Fibroblast of lung (primary cell): ENCODE measurements at regions not wholly inside any gene's neighbourhood (a gene's known extent, or its start where the extent isn't known, plus 50 kb on each side); places are given as distances from the start of the nearest gene placed in this dataset.
"Not testable (repeated sequence)": the region's sequence is repeated elsewhere in the genome, so short reads cannot be mapped to it uniquely, and the experiment has no call there.

ENCODE experiments used
- DNase-seq, 2 donors: peaks; one replicate each; pipeline versions ENCODE4 v3.0.0 to v3.0.0-alpha.2; 2010; ENCODE audit warnings: low read depth in 2 of 2
- H2AFZ ChIP-seq: 2 replicates; pipeline ENCODE4 v1.5.1; 2012; ENCODE audit warnings: low read length, control low read depth, inconsistent platforms
- H3K27ac ChIP-seq: 2 replicates; pipeline ENCODE4 v1.5.1; 2011; ENCODE audit warnings: low read length, control low read depth; ENCODE audit not compliant: insufficient read depth
- H3K27me3 ChIP-seq: 2 replicates; pipeline ENCODE4 v1.5.1; 2011; ENCODE audit warnings: mild to moderate bottlenecking, low read length; ENCODE audit not compliant: control insufficient read depth, insufficient read depth
- H3K36me3 ChIP-seq: 2 replicates; pipeline ENCODE4 v1.5.1; 2011; ENCODE audit warnings: low read length; ENCODE audit not compliant: control insufficient read depth, insufficient read depth
- H3K4me1 ChIP-seq: 2 replicates; pipeline ENCODE4 v1.5.1; 2011; ENCODE audit warnings: low read length; ENCODE audit not compliant: control insufficient read depth, insufficient read depth; ENCODE audit errors: extremely low read depth
- H3K4me2 ChIP-seq: 2 replicates; pipeline ENCODE4 v1.5.1; 2011; ENCODE audit warnings: low read length, control low read depth; ENCODE audit not compliant: insufficient read depth; ENCODE audit errors: extremely low read depth
- H3K4me3 ChIP-seq, 4 experiments: fragments of 200-600 bp in 1 of 4; sonication (generic) in 1 of 4; replicated peaks in 1 of 4; 2 replicates each; pipeline ENCODE4 v1.5.1; 2011 to 2016; ENCODE audit warnings: low read length in 4 of 4, low read depth in 3 of 4, mild to moderate bottlenecking in 3 of 4, control low read depth in 2 of 4, inconsistent platforms in 1 of 4, mixed read lengths in 1 of 4; ENCODE audit not compliant: insufficient read depth in 1 of 4; ENCODE audit errors: control extremely low read depth in 1 of 4
- H3K79me2 ChIP-seq: 2 replicates; pipeline ENCODE4 v1.5.1; 2012; ENCODE audit warnings: mild to moderate bottlenecking, low read length, inconsistent platforms; ENCODE audit not compliant: control insufficient read depth, insufficient read depth
- H3K9ac ChIP-seq: 2 replicates; pipeline ENCODE4 v1.5.1; 2011; ENCODE audit warnings: mild to moderate bottlenecking, low read length, control low read depth; ENCODE audit not compliant: insufficient read depth
- H3K9me3 ChIP-seq: 2 replicates; pipeline ENCODE4 v1.5.1; 2012; ENCODE audit warnings: low read depth, low read length; ENCODE audit not compliant: control insufficient read depth, insufficient read depth
- H4K20me1 ChIP-seq: 2 replicates; pipeline ENCODE4 v1.5.1; 2011; ENCODE audit warnings: low read length; ENCODE audit not compliant: control insufficient read depth, insufficient read depth; ENCODE audit errors: extremely low read depth
- CTCF ChIP-seq, 2 donors: IDR thresholded peaks in 1 of 2; conservative IDR thresholded peaks in 1 of 2; 1 replicate in 1 of 2; 2 replicates in 1 of 2; pipeline ENCODE4 v1.5.1; 2011 to 2012; ENCODE audit warnings: low read length in 2 of 2, control low read depth in 1 of 2, inconsistent platforms in 1 of 2, low read depth in 1 of 2, mild to moderate bottlenecking in 1 of 2
- EZH2 ChIP-seq: IDR thresholded peaks from 2 replicates; pipeline ENCODE4 v1.5.1; 2012; ENCODE audit warnings: low read length, control low read depth, mild to moderate bottlenecking; ENCODE audit errors: missing control alignments

- no peak overlapping the region for H3K4me3 ChIP-seq
- no peak overlapping the region for H3K4me2 ChIP-seq
- no peak overlapping the region for H2AFZ ChIP-seq
- no peak for TF ChIP-seq CTCF (conservative IDR thresholded peaks at IDR 0.05 in 1 of 2, IDR thresholded peaks at IDR 0.05 in 1 of 2; ENCODE audit: low read depth in 1 of 2, low read length in 2 of 2)
- no peak for TF ChIP-seq EZH2
- no peak for DNase-seq
- H3K9me3 ChIP-seq: no peaks in the 10 kb centered on the region
- H3K27me3 ChIP-seq: no peaks in the 10 kb centered on the region
- no peak overlapping the region for H3K9ac ChIP-seq
- no peaks in the 10 kb centered on the region for H4K20me1 ChIP-seq
- H3K36me3 ChIP-seq: no peaks in the 10 kb centered on the region
- no peaks in the 10 kb centered on the region for H3K4me1 ChIP-seq
- no peaks in the 10 kb centered on the region for H3K79me2 ChIP-seq
- H3K27ac ChIP-seq: no peak overlapping the region
These were observed 162.9 kb upstream of the SMIM30 start for GRCh38 chr7:113281223-113281622.

GRCh38 chr7:113279256-113279655 is 160.9 kb upstream of the SMIM30 start:
- Histone ChIP-seq H3K27ac (no peak overlapping the region), H3K27me3 (no peaks in the 10 kb centered on the region), H2AFZ (no peak overlapping the region), H3K36me3 (no peaks in the 10 kb centered on the region), H3K9ac (no peak overlapping the region), H3K4me1 (no peaks in the 10 kb centered on the region), H3K4me3 (no peak overlapping the region), H3K9me3 (no peaks in the 10 kb centered on the region), H3K79me2 (no peaks in the 10 kb centered on the region), H3K4me2 (no peak overlapping the region), H4K20me1 (no peaks in the 10 kb centered on the region)
- TF ChIP-seq EZH2: no peak
- TF ChIP-seq CTCF (conservative IDR thresholded peaks at IDR 0.05 in 1 of 2, IDR thresholded peaks at IDR 0.05 in 1 of 2; ENCODE audit: low read depth in 1 of 2, low read length in 2 of 2): no peak
- no peak for DNase-seq

- H3K9ac ChIP-seq: no peak overlapping the region
- no peak for DNase-seq
- no peaks in the 10 kb centered on the region for H3K27me3 ChIP-seq
- no peak overlapping the region for H3K4me2 ChIP-seq
- H4K20me1 ChIP-seq: no peaks in the 10 kb centered on the region
- no peaks in the 10 kb centered on the region for H3K79me2 ChIP-seq
- no peaks in the 10 kb centered on the region for H3K36me3 ChIP-seq
- TF ChIP-seq CTCF (conservative IDR thresholded peaks at IDR 0.05 in 1 of 2, IDR thresholded peaks at IDR 0.05 in 1 of 2; ENCODE audit: low read depth in 1 of 2, low read length in 2 of 2) (no peak), EZH2 (no peak)
- H3K4me1 ChIP-seq: no peaks in the 10 kb centered on the region
- H2AFZ ChIP-seq: no peak overlapping the region
- H3K27ac ChIP-seq: no peak overlapping the region
- H3K9me3 ChIP-seq: no peaks in the 10 kb centered on the region
- H3K4me3 ChIP-seq: no peak overlapping the region
These were observed 152.4 kb upstream of the SMIM30 start for GRCh38 chr7:113270790-113271189.

- H3K36me3 ChIP-seq, H3K4me1 ChIP-seq, H2AFZ ChIP-seq, H3K27me3 ChIP-seq, DNase-seq, H3K4me3 ChIP-seq, H3K9me3 ChIP-seq, H3K27ac ChIP-seq, H3K9ac ChIP-seq, H4K20me1 ChIP-seq, H3K79me2 ChIP-seq, H3K4me2 ChIP-seq: not testable (repeated sequence)
These were observed 151.2 kb upstream of the SMIM30 start for GRCh38 chr7:113269592-113269991.
